AG04450 (cell line): ENCODE measurements at regions not wholly inside any gene's neighbourhood (a gene's known extent, or its start where the extent isn't known, plus 50 kb on each side); places are given as distances from the start of the nearest gene placed in this dataset.

Experiments used
- CTCF ChIA-PET: fragments of 300-600, 350-600 bp; formaldehyde crosslinking; extraction: SDS; loops from one replicate; lab custom pipeline; 2022; ENCODE audit warnings: antibody characterized with exemption, inconsistent platforms; lab: Charles Lee
- POLR2A ChIA-PET: fragments of 350-600 bp; formaldehyde crosslinking; extraction: SDS; loops from one replicate; lab custom pipeline; 2021; ENCODE audit warnings: antibody characterized with exemption, inconsistent platforms; lab: Yijun Ruan, JAX
- DNase-seq: peaks from one replicate; pipeline ENCODE4 v3.0.0-alpha.2; 2011; ENCODE audit warnings: low read depth, low spot score
- H3K27ac ChIP-seq: one replicate; pipeline ENCODE4 v1.5.1; 2012; ENCODE audit warnings: low read depth, low read length, control low read depth
- H3K27me3 ChIP-seq: one replicate; pipeline ENCODE4 v1.6.0; 2012; ENCODE audit warnings: low read length; ENCODE audit not compliant: control insufficient read depth, insufficient read depth
- H3K4me3 ChIP-seq: 2 replicates; pipeline ENCODE4 v1.5.1; 2011; ENCODE audit warnings: mild to moderate bottlenecking, low read depth, low read length, control low read depth
- H3K9me3 ChIP-seq: 2 replicates; pipeline ENCODE4 v1.5.1; 2012; ENCODE audit warnings: low read length; ENCODE audit not compliant: control insufficient read depth, insufficient read depth
- TF ChIP-seq, protein P1 (sequence below): IDR thresholded peaks from 2 replicates; pipeline ENCODE4 v1.5.1; 2011; ENCODE audit warnings: low read depth, low read length, control low read depth, inconsistent platforms

DNA sequence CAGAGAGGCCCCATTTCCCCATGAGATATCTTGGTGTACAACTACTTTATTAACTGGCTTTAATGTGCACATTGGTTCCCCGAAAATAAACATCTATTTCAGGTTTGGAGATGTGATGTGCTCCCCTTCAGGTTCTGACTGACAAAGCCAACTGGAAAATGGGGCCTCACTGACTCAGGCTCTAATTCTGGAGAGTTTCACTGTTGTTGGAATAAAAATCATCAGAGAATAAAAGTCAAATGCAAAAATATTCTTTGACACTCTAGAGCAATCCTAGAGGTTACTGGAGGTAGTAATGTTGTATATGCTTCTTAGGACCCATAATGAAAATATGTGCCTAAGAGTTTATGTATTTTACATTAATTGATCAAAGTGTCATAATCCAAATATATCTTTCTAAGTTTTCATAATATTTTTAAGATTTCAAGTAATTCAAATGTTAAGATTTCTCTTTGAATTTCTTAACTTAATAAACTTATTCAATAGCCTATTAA is 189.9 kb upstream of the COL3A1 start:
- POLR2A ChIA-PET, result no interaction called here
- DNase-seq, result no peak
- TF ChIP-seq, protein P1, sequence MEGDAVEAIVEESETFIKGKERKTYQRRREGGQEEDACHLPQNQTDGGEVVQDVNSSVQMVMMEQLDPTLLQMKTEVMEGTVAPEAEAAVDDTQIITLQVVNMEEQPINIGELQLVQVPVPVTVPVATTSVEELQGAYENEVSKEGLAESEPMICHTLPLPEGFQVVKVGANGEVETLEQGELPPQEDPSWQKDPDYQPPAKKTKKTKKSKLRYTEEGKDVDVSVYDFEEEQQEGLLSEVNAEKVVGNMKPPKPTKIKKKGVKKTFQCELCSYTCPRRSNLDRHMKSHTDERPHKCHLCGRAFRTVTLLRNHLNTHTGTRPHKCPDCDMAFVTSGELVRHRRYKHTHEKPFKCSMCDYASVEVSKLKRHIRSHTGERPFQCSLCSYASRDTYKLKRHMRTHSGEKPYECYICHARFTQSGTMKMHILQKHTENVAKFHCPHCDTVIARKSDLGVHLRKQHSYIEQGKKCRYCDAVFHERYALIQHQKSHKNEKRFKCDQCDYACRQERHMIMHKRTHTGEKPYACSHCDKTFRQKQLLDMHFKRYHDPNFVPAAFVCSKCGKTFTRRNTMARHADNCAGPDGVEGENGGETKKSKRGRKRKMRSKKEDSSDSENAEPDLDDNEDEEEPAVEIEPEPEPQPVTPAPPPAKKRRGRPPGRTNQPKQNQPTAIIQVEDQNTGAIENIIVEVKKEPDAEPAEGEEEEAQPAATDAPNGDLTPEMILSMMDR, result no peak
- CTCF ChIA-PET, result interaction anchor here (0.6 kb wide), 1 partner anchor 259 kb away, joined by 3 read pairs; no protein-coding TSS in a partner anchor
- H3K27me3 ChIP-seq, result no peaks in the 10 kb centered on the region
- H3K9me3 ChIP-seq, result no peaks in the 10 kb centered on the region
- H3K4me3 ChIP-seq, result no peak overlapping the region
- no peak overlapping the region for H3K27ac ChIP-seq

DNA sequence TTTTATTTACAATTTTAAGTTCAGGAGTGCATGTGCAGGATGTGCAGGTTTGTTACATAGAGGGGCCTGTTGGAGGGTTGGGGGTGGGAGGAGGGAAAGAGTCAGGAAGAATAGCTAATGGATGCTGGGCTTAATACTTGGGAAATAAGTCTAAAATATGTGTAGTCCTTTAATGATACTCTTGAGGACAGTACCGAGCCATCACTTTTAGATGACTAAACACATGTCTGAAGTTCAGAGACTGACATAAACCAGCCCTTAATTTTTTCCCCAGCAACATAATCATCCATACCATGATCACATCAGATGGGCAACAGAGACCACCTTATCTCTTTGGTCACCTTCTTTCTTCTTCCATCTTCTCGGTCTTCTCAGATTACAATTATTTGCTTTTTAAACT is 189.1 kb upstream of the COL3A1 start:
- TF ChIP-seq, protein P1, result no peak
- Histone ChIP-seq H3K4me3 (no peak overlapping the region), H3K27me3 (no peaks in the 10 kb centered on the region), H3K9me3 (no peaks in the 10 kb centered on the region), H3K27ac (no peak overlapping the region)
- no peak for DNase-seq
- ChIA-PET CTCF (no interaction called here), POLR2A (no interaction called here)

DNA sequence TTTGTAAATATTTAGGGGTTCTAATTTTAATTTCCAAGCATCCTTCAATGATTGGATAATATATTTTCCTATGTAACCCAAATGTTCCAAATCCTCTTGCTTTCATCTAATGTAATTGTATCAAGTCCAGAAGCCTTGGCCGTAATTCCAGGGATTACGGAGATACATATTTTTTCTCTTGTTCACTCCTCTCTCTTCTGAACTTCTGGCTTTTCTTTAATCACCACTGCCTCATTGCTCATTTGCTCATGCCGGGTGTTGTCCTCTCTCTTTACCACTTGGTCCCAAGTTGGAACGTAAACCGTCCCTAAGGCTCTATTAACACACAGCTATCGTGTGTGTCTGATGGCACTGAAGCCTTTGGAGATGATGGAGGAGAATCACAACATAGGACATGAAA is 188.7 kb upstream of the COL3A1 start:
- ChIA-PET CTCF (interaction anchor here (1.9 kb wide), 1 partner anchor 191 kb away, joined by 5 read pairs; no protein-coding TSS in a partner anchor), POLR2A (no interaction called here)
- H3K27ac ChIP-seq, result peak overlapping the region; percentile 42
- TF ChIP-seq, protein P1, result no peak
- no peaks in the 10 kb centered on the region for H3K27me3 ChIP-seq
- no peak overlapping the region for H3K4me3 ChIP-seq
- no peak for DNase-seq
- no peaks in the 10 kb centered on the region for H3K9me3 ChIP-seq

DNA sequence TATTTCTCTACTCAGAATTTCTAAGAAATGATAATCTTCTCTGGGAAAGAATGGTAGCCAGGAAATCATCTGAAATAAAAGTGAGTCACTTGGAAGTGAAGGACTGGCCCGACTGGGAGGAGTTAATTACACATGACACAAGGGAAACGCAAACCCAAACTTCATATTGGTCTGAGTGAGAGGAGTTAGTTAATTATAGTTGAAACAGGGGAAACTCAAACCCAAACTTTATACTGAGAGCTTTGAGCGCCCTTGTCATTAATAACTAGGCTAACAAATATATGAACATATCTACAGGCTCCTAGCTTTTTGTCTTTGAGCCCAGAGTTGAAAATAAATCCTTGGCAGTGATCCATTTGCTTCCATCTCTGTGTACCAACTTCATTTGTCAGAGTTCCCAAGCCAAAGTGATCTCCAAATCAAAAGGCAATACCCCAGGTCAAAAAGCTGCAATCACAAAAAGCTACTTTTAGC is 187.8 kb upstream of the COL3A1 start:
- Histone ChIP-seq H3K9me3 (no peaks in the 10 kb centered on the region), H3K27me3 (no peaks in the 10 kb centered on the region), H3K4me3 (no peak overlapping the region), H3K27ac (peak overlapping the region; percentile 73)
- DNase-seq, result no peak
- TF ChIP-seq, protein P1, result no peak
- POLR2A ChIA-PET, result interaction anchor here (1.3 kb wide), 1 partner anchor 12 kb away, joined by 5 read pairs; no protein-coding TSS in a partner anchor
- CTCF ChIA-PET, result interaction anchor here (0.8 to 1.9 kb wide), 2 partner anchors 190 to 262 kb away, joined by 3 to 5 read pairs; no protein-coding TSS in a partner anchor

DNA sequence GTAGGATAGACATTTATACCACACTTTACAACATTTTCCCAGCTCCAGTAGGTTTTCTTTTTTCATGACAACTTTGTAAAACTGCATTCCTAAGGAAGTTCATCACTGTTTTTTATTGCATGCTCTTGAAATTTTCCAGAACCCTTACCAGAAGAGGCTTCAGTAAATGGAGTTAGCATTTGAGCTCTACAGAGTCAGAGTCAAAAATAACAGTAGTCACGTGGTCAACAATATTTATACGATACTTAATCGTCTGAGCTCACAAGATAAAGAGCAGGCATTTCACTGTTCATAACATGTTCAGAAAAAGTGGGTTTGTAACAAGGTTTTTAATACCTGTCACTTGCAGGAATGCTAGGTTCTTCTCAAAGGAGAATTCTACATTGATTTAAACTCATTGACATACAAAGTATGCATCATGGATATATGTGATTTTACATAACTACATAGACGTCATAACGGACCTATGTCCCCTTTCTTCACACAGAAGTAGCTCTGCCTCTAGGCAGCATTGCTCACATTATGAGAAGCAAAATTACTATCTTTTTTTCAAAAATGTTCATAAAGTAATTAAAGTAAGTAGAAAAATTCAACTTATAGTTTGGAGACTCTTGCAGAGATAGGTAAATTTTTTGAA is 187.0 kb upstream of the COL3A1 start:
- H3K27ac ChIP-seq, result no peak overlapping the region
- no peaks in the 10 kb centered on the region for H3K9me3 ChIP-seq
- H3K27me3 ChIP-seq, result no peaks in the 10 kb centered on the region
- DNase-seq, result no peak
- POLR2A ChIA-PET, result interaction anchor here (1.1 to 1.8 kb wide), 3 partner anchors 11 to 187 kb away, joined by 4 to 5 read pairs (median 5); partner anchors contain the start of gene COL3A1
- H3K4me3 ChIP-seq, result no peak overlapping the region
- TF ChIP-seq, protein P1, result no peak
- CTCF ChIA-PET, result interaction anchor here (0.6 to 2.5 kb wide), 6 partner anchors 13 to 263 kb away, joined by 3 to 8 read pairs (median 3); no protein-coding TSS in a partner anchor
